Vagina (tissue), 2 donors: ENCODE measurements at regions not wholly inside any gene's neighbourhood (a gene's known extent, or its start where the extent isn't known, plus 50 kb on each side); places are given as distances from the start of the nearest gene placed in this dataset.

Experiments used
- DNase-seq, 2 donors: peaks; one replicate each; pipeline ENCODE4 v3.0.0-alpha.2; 2017; ENCODE audit errors: extremely low spot score in 2 of 2
- H3K27ac ChIP-seq: fragments of 200-600 bp; sonication (generic); one replicate; pipeline ENCODE4 v1.5.1; 2019
- H3K27me3 ChIP-seq: fragments of 200-600 bp; sonication (generic); one replicate; pipeline ENCODE4 v1.5.1; 2019
- H3K36me3 ChIP-seq, 2 donors: fragments of 200-600 bp; sonication (generic); one replicate each; pipeline ENCODE4 v1.5.1; 2017 to 2019
- H3K4me1 ChIP-seq: fragments of 200-600 bp; sonication (generic); one replicate; pipeline ENCODE4 v1.5.1; 2019
- H3K4me3 ChIP-seq, 2 donors: fragments of 200-600 bp; sonication (generic); 1 replicate in 1 of 2; 2 replicates in 1 of 2; pipeline ENCODE4 v1.5.1; 2016 to 2019
- H3K9me3 ChIP-seq: fragments of 200-600 bp; sonication (generic); one replicate; pipeline ENCODE4 v1.5.1; 2019
- CTCF ChIP-seq, 3 experiments: fragments of 450-650 bp in 2 of 3; fragments of 200-600 bp in 1 of 3; sonication (generic) in 1 of 3; IDR thresholded peaks; one replicate each; pipeline ENCODE4 v1.5.1; 2017 to 2019; ENCODE audit warnings: antibody characterized with exemption in 3 of 3, mild to moderate bottlenecking in 2 of 3, moderate library complexity in 2 of 3
- POLR2A ChIP-seq, 2 donors: fragments of 450-650 bp; IDR thresholded peaks; one replicate each; pipeline ENCODE4 v1.6.1; 2017; ENCODE audit warnings: antibody characterized with exemption in 2 of 2, mild to moderate bottlenecking in 2 of 2, moderate library complexity in 2 of 2
- POLR2AphosphoS5 ChIP-seq, 2 donors: sonication (generic); formaldehyde crosslinking; IDR thresholded peaks; one replicate each; pipeline ENCODE4 v1.9.0; 2017; ENCODE audit warnings: antibody characterized with exemption in 2 of 2, mild to moderate bottlenecking in 2 of 2, low read depth in 1 of 2; ENCODE audit not compliant: insufficient read depth in 1 of 2
- intact Hi-C: fragments of 100-400 bp; cut with DNase I; formaldehyde crosslinking; loops from one replicate; pipeline ENCODE4 v1.15.1; 2023

- Histone ChIP-seq H3K4me3 (no peak overlapping the region), H3K27ac (no peak overlapping the region), H3K27me3 (no peaks in the 10 kb centered on the region), H3K9me3 (no peaks in the 10 kb centered on the region), H3K36me3 (no peaks in the 10 kb centered on the region), H3K4me1 (no peaks in the 10 kb centered on the region)
- DNase-seq = no peak
- intact Hi-C loops = no loop called here
- TF ChIP-seq CTCF (IDR thresholded peaks at IDR 0.05) (no peak), POLR2A (IDR thresholded peaks at IDR 0.05) (no peak), POLR2AphosphoS5 (IDR thresholded peaks at IDR 0.05; ENCODE audit: insufficient read depth in 1 of 2, low read depth in 1 of 2) (no peak)
Observed at GRCh38 chr15:88312941-88313579, 56.5 kb upstream of the NTRK3 start.

- Histone ChIP-seq H3K4me1 (no peaks in the 10 kb centered on the region), H3K4me3 (no peak overlapping the region), H3K27ac (no peak overlapping the region), H3K36me3 (no peaks in the 10 kb centered on the region), H3K9me3 (no peaks in the 10 kb centered on the region), H3K27me3 (no peaks in the 10 kb centered on the region)
- intact Hi-C loops = no loop called here
- TF ChIP-seq POLR2AphosphoS5 (IDR thresholded peaks at IDR 0.05; ENCODE audit: insufficient read depth in 1 of 2, low read depth in 1 of 2) (no peak), POLR2A (IDR thresholded peaks at IDR 0.05) (no peak), CTCF (IDR thresholded peaks at IDR 0.05) (no peak)
- no peak for DNase-seq
Observed at GRCh38 chr15:88309363-88309762, 52.8 kb upstream of the NTRK3 start.

GRCh38 chr15:88307344-88307743 lies 50.8 kb upstream of the NTRK3 start:
- DNase-seq = no peak
- TF ChIP-seq POLR2AphosphoS5 (IDR thresholded peaks at IDR 0.05; ENCODE audit: insufficient read depth in 1 of 2, low read depth in 1 of 2) (no peak), CTCF (IDR thresholded peaks at IDR 0.05) (no peak), POLR2A (IDR thresholded peaks at IDR 0.05) (no peak)
- intact Hi-C loops = no loop called here

More at GRCh38 chr15:88307344-88307743, 50.8 kb upstream of the NTRK3 start:
- H3K9me3 ChIP-seq = no peaks in the 10 kb centered on the region
- no peak overlapping the region for H3K27ac ChIP-seq
- no peaks in the 10 kb centered on the region for H3K4me1 ChIP-seq
- no peaks in the 10 kb centered on the region for H3K36me3 ChIP-seq
- H3K27me3 ChIP-seq = no peaks in the 10 kb centered on the region
- no peak overlapping the region for H3K4me3 ChIP-seq
